ENCODE measurements at regions not wholly inside any gene's neighbourhood (a gene's known extent, or its start where the extent isn't known, plus 50 kb on each side); places are given as distances from the start of the nearest gene placed in this dataset.

DNA sequence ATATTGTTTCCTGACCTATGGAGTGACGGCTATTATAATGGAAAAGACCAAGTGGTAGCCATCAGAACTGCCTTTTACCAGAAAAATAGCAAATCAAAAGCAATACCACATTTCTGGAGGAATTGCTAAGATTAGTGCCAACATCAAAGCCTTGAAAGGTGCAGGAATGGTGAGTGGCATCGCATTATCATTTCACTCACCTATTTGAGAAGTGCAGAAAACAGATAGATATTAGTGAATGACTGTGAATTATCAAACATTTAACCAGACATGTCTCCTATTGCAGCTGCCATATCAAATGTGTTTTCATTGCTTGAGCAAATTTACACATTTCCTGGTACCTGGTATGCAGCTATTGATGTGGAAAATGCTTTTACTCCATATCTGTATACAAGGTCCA lies 1638.1 kb upstream of the PABPC4L start:
- Histone ChIP-seq H2BK15ac (ENCODE audit: low read depth, low read length) (no peak overlapping the region), H3K56ac (ENCODE audit: extremely low read depth, insufficient read depth, low read length) (no peak overlapping the region), H3K36me3 (ENCODE audit: control insufficient read depth, insufficient read depth, low read length) (no peaks in the 10 kb centered on the region), H3K27ac (ENCODE audit: insufficient read depth, low read length) (no peak overlapping the region), H3K4me3 (ENCODE audit: insufficient read depth, low read depth, low read length) (no peak overlapping the region), H3K9me1 (ENCODE audit: insufficient read depth, low read length) (no peaks in the 10 kb centered on the region), H4K5ac (ENCODE audit: low read depth, low read length) (no peak overlapping the region), H3K4me1 (ENCODE audit: control insufficient read depth, insufficient read depth, low read length) (no peaks in the 10 kb centered on the region), H3K4ac (ENCODE audit: low read depth, low read length) (no peak overlapping the region), H2BK120ac (ENCODE audit: low read depth, low read length) (no peak overlapping the region), H3K14ac (replicated peaks; ENCODE audit: low read depth, low read length) (no peak overlapping the region), H3K18ac (ENCODE audit: low read depth, low read length) (no peak overlapping the region), H2AFZ (replicated peaks; ENCODE audit: low read length, poor library complexity) (no peak overlapping the region), H3K9ac (ENCODE audit: low read depth, low read length) (no peak overlapping the region), H2AK9ac (replicated peaks; ENCODE audit: low read depth, low read length, poor library complexity) (no peak overlapping the region), H2BK5ac (ENCODE audit: low read depth, low read length, poor library complexity, severe bottlenecking) (no peak overlapping the region), H3K9me3 (ENCODE audit: control insufficient read depth, insufficient read depth, low read length) (no peaks in the 10 kb centered on the region; the same call in 1 of the 2 replicates), H3K4me2 (ENCODE audit: low read depth, low read length) (no peak overlapping the region), H2BK20ac (ENCODE audit: low read depth, low read length) (no peak overlapping the region), H4K8ac (ENCODE audit: low read depth in 2 of 2, low read length in 2 of 2) (no peak overlapping the region), H4K20me1 (ENCODE audit: insufficient read depth, low read length) (no peaks in the 10 kb centered on the region), H3K27me3 (ENCODE audit: control insufficient read depth, insufficient read depth, low read length) (no peaks in the 10 kb centered on the region), H3K23ac (ENCODE audit: low read depth, low read length) (no peak overlapping the region), H2AK5ac (ENCODE audit: low read depth, low read length) (no peak overlapping the region), H4K91ac (ENCODE audit: insufficient read depth, low read depth, low read length) (no peak overlapping the region), H3K79me1 (ENCODE audit: low read depth in 1 of 2, low read length in 2 of 2) (no peaks in the 10 kb centered on the region)
- intact Hi-C loops (cut with micrococcal nuclease) (no loop called here), dilution Hi-C loops (cut with HindIII; ENCODE audit: low sequenced_read_pairs, unreplicated experiment) (no loop called here), in situ Hi-C loops (cut with MboI; ENCODE audit: low sequenced_read_pairs) (no loop called here)
- ChIA-PET POLR2A (ENCODE audit: unreplicated experiment) (no interaction called here), CTCF (interaction anchor here (0.7 kb wide), 1 partner anchor 60 kb away, joined by 3 read pairs; no protein-coding TSS in a partner anchor)
- ATAC-seq (ENCODE audit: low read depth) (no peak), DNase-seq (no peak)
- TF ChIP-seq MAZ (IDR thresholded peaks at IDR 0.05; ENCODE audit: borderline replicate concordance, low read depth, low read length), result no peak
- TF ChIP-seq, protein P1, sequence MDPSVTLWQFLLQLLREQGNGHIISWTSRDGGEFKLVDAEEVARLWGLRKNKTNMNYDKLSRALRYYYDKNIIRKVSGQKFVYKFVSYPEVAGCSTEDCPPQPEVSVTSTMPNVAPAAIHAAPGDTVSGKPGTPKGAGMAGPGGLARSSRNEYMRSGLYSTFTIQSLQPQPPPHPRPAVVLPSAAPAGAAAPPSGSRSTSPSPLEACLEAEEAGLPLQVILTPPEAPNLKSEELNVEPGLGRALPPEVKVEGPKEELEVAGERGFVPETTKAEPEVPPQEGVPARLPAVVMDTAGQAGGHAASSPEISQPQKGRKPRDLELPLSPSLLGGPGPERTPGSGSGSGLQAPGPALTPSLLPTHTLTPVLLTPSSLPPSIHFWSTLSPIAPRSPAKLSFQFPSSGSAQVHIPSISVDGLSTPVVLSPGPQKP (IDR thresholded peaks at IDR 0.05; ENCODE audit: borderline replicate concordance, low read depth, low read length), result no peak
- no peak for TF ChIP-seq POLR2A (IDR thresholded peaks at IDR 0.05; ENCODE audit: low read depth, low read length)
- TF ChIP-seq MAFK (IDR thresholded peaks at IDR 0.05; ENCODE audit: low read depth, low read length), result no peak
- no peak for TF ChIP-seq NFE2L2 (IDR thresholded peaks at IDR 0.05; ENCODE audit: low read depth, low read length)
- TF ChIP-seq CEBPB (IDR thresholded peaks at IDR 0.05; ENCODE audit: low read depth, low read length), result no peak
- no peak for TF ChIP-seq RFX5 (IDR thresholded peaks at IDR 0.05; ENCODE audit: low read depth, low read length)
- TF ChIP-seq CHD1 (IDR thresholded peaks at IDR 0.05; ENCODE audit: low read depth, low read length), result no peak
- no peak for TF ChIP-seq RAD21 (IDR thresholded peaks at IDR 0.05; ENCODE audit: low read length)
- no peak for TF ChIP-seq RCOR1 (IDR thresholded peaks at IDR 0.05; ENCODE audit: insufficient replicate concordance, low read length)
- TF ChIP-seq, protein P2, sequence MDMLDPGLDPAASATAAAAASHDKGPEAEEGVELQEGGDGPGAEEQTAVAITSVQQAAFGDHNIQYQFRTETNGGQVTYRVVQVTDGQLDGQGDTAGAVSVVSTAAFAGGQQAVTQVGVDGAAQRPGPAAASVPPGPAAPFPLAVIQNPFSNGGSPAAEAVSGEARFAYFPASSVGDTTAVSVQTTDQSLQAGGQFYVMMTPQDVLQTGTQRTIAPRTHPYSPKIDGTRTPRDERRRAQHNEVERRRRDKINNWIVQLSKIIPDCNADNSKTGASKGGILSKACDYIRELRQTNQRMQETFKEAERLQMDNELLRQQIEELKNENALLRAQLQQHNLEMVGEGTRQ (IDR thresholded peaks at IDR 0.05; ENCODE audit: low read depth, low read length), result no peak
- no peak for TF ChIP-seq MXI1 (IDR thresholded peaks at IDR 0.05; ENCODE audit: borderline replicate concordance, low read depth, low read length)
- TF ChIP-seq SMC3 (IDR thresholded peaks at IDR 0.05; ENCODE audit: low read depth, low read length), result no peak
- no peak for TF ChIP-seq BHLHE40 (IDR thresholded peaks at IDR 0.05; ENCODE audit: low read depth, low read length)
- TF ChIP-seq FOS (IDR thresholded peaks at IDR 0.05; ENCODE audit: low read depth, low read length), result no peak
- TF ChIP-seq, protein P3, sequence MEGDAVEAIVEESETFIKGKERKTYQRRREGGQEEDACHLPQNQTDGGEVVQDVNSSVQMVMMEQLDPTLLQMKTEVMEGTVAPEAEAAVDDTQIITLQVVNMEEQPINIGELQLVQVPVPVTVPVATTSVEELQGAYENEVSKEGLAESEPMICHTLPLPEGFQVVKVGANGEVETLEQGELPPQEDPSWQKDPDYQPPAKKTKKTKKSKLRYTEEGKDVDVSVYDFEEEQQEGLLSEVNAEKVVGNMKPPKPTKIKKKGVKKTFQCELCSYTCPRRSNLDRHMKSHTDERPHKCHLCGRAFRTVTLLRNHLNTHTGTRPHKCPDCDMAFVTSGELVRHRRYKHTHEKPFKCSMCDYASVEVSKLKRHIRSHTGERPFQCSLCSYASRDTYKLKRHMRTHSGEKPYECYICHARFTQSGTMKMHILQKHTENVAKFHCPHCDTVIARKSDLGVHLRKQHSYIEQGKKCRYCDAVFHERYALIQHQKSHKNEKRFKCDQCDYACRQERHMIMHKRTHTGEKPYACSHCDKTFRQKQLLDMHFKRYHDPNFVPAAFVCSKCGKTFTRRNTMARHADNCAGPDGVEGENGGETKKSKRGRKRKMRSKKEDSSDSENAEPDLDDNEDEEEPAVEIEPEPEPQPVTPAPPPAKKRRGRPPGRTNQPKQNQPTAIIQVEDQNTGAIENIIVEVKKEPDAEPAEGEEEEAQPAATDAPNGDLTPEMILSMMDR (conservative IDR thresholded peaks at IDR 0.05; ENCODE audit: low read depth, low read length), result no peak
- no TSS peak for BruUV-seq (replicated peaks)
- WGBS, 2 experiments (ENCODE audit: extremely low coverage in 2 of 2, insufficient read length in 1 of 2), result no CpG with 5 or more reads among the region's 2 CpGs

Data from IMR-90 (cell line).